ENCODE measurements at regions not wholly inside any gene's neighbourhood (a gene's known extent, or its start where the extent isn't known, plus 50 kb on each side); places are given as distances from the start of the nearest gene placed in this dataset.
A peak's percentile ranks its signal among the peaks of the same experiment; 100 is the strongest.

DNA sequence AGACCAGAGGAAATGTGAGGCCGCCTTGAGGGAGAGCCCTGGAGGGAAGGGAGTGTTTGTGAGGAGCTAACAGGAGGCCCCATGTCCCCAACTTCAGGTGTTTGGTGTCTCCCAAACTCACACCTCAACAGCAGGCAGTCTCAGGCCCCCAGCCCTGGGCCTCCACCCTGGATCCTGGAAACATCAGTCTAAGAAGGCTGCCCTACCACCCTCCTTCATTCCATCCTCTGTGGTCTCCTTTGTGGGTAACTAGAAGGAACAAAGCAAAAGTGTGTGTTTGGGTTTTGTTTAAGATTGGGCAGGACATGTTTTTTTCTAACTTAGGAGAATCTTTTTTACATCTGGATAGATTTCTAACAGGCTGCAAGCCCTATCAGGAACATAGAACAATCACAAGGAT is 404.3 kb downstream of the BCL11A start:
- TF ChIP-seq, protein P1, sequence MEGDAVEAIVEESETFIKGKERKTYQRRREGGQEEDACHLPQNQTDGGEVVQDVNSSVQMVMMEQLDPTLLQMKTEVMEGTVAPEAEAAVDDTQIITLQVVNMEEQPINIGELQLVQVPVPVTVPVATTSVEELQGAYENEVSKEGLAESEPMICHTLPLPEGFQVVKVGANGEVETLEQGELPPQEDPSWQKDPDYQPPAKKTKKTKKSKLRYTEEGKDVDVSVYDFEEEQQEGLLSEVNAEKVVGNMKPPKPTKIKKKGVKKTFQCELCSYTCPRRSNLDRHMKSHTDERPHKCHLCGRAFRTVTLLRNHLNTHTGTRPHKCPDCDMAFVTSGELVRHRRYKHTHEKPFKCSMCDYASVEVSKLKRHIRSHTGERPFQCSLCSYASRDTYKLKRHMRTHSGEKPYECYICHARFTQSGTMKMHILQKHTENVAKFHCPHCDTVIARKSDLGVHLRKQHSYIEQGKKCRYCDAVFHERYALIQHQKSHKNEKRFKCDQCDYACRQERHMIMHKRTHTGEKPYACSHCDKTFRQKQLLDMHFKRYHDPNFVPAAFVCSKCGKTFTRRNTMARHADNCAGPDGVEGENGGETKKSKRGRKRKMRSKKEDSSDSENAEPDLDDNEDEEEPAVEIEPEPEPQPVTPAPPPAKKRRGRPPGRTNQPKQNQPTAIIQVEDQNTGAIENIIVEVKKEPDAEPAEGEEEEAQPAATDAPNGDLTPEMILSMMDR (IDR thresholded peaks at IDR 0.05; ENCODE audit: insufficient read depth, low read length): no peak
- TF ChIP-seq POLR2AphosphoS5 (IDR thresholded peaks at IDR 0.05; ENCODE audit: low read depth) (no peak; the same call in 1 of the 2 replicates), GABPA (IDR thresholded peaks at IDR 0.05; ENCODE audit: low read depth) (no peak), SPI1 (IDR thresholded peaks at IDR 0.05; ENCODE audit: borderline replicate concordance, low read depth) (no peak)
- TF ChIP-seq, protein P2, sequence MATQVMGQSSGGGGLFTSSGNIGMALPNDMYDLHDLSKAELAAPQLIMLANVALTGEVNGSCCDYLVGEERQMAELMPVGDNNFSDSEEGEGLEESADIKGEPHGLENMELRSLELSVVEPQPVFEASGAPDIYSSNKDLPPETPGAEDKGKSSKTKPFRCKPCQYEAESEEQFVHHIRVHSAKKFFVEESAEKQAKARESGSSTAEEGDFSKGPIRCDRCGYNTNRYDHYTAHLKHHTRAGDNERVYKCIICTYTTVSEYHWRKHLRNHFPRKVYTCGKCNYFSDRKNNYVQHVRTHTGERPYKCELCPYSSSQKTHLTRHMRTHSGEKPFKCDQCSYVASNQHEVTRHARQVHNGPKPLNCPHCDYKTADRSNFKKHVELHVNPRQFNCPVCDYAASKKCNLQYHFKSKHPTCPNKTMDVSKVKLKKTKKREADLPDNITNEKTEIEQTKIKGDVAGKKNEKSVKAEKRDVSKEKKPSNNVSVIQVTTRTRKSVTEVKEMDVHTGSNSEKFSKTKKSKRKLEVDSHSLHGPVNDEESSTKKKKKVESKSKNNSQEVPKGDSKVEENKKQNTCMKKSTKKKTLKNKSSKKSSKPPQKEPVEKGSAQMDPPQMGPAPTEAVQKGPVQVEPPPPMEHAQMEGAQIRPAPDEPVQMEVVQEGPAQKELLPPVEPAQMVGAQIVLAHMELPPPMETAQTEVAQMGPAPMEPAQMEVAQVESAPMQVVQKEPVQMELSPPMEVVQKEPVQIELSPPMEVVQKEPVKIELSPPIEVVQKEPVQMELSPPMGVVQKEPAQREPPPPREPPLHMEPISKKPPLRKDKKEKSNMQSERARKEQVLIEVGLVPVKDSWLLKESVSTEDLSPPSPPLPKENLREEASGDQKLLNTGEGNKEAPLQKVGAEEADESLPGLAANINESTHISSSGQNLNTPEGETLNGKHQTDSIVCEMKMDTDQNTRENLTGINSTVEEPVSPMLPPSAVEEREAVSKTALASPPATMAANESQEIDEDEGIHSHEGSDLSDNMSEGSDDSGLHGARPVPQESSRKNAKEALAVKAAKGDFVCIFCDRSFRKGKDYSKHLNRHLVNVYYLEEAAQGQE (IDR thresholded peaks at IDR 0.05; ENCODE audit: insufficient replicate concordance, low read depth): no peak
- no peak for DNase-seq (ENCODE audit: low read depth in 1 of 2, low spot score in 1 of 2)
- Histone ChIP-seq H3K27me3 (ENCODE audit: insufficient read depth, poor library complexity, severe bottlenecking) (no peaks in the 10 kb centered on the region), H3K4me3 (replicated peaks; ENCODE audit: insufficient read depth, low read length) (no peak overlapping the region), H3K27ac (replicated peaks) (peak overlapping the region; percentile 49)

DNA sequence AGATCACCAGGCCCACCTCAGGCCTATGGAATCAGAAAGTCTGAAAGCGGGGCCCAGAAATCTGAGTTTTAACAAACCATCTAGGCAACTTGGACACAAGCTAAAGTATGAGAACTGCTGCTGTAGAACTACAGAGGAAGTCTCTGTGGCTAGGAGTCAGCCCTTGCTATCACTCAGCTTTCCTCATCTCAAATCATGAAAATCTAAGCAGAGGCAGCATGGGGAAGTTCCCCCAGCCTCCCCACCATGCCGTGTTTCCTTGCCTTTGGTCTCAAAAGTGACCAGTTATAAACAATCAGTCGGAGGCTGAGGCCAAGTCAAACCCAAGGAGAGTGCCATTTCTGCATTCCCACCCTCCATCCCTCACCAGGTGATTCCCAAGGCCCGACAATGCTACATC is 404.7 kb downstream of the BCL11A start:
- peak in 1 of 2 experiments; percentile 68 for DNase-seq (ENCODE audit: low read depth in 1 of 2, low spot score in 1 of 2)
- H3K4me3 ChIP-seq (replicated peaks; ENCODE audit: insufficient read depth, low read length): no peak overlapping the region
- no peak; the same call in 1 of the 2 replicates for TF ChIP-seq POLR2AphosphoS5 (IDR thresholded peaks at IDR 0.05; ENCODE audit: low read depth)
- TF ChIP-seq, protein P2 (IDR thresholded peaks at IDR 0.05; ENCODE audit: insufficient replicate concordance, low read depth): no peak
- TF ChIP-seq GABPA (IDR thresholded peaks at IDR 0.05; ENCODE audit: low read depth): no peak
- peak; percentile 72; the same call in 1 of the 2 replicates for TF ChIP-seq SPI1 (IDR thresholded peaks at IDR 0.05; ENCODE audit: borderline replicate concordance, low read depth)
- TF ChIP-seq, protein P1 (IDR thresholded peaks at IDR 0.05; ENCODE audit: insufficient read depth, low read length): no peak
- no peaks in the 10 kb centered on the region for H3K27me3 ChIP-seq (ENCODE audit: insufficient read depth, poor library complexity, severe bottlenecking)
- peak overlapping the region; percentile 49 for H3K27ac ChIP-seq (replicated peaks)

- no peak overlapping the region for H3K4me3 ChIP-seq (replicated peaks; ENCODE audit: insufficient read depth, low read length)
- no peaks in the 10 kb centered on the region for H3K27me3 ChIP-seq (ENCODE audit: insufficient read depth, poor library complexity, severe bottlenecking)
- no peak overlapping the region for H3K27ac ChIP-seq (replicated peaks)
- DNase-seq (ENCODE audit: low read depth in 1 of 2, low spot score in 1 of 2): no peak
- no peak for TF ChIP-seq POLR2AphosphoS5 (IDR thresholded peaks at IDR 0.05; ENCODE audit: low read depth)
- TF ChIP-seq, protein P2 (IDR thresholded peaks at IDR 0.05; ENCODE audit: insufficient replicate concordance, low read depth): no peak
- TF ChIP-seq, protein P1 (IDR thresholded peaks at IDR 0.05; ENCODE audit: insufficient read depth, low read length): no peak
- no peak for TF ChIP-seq SPI1 (IDR thresholded peaks at IDR 0.05; ENCODE audit: borderline replicate concordance, low read depth)
- TF ChIP-seq GABPA (IDR thresholded peaks at IDR 0.05; ENCODE audit: low read depth): no peak
Observed at GRCh38 chr2:60140185-60140584, 413.3 kb downstream of the BCL11A start.

Data from HL-60 (cell line).